HAP-1 (cell line): ENCODE measurements at regions not wholly inside any gene's neighbourhood (a gene's known extent, or its start where the extent isn't known, plus 50 kb on each side); places are given as distances from the start of the nearest gene placed in this dataset.
"Not testable (repeated sequence)": the region's sequence is repeated elsewhere in the genome, so short reads cannot be mapped to it uniquely, and the experiment has no call there.

Experiments used
- DNase-seq, 2 experiments: peaks; one replicate each; pipeline ENCODE4 v3.0.0-alpha.2; 2016 to 2020; ENCODE audit warnings: low spot score in 2 of 2
- H3K27me3 ChIP-seq: fragments of 250-450 bp; sonication (Bioruptor Pico); 2 replicates; pipeline ENCODE4 v1.5.1; 2020; ENCODE audit warnings: low read depth, mild to moderate bottlenecking, moderate library complexity
- H3K36me3 ChIP-seq: fragments of 250-450 bp; sonication (Bioruptor Pico); replicated peaks from 2 replicates; pipeline ENCODE4 v1.5.1; 2020; ENCODE audit warnings: mild to moderate bottlenecking
- H3K4me1 ChIP-seq: fragments of 250-450 bp; sonication (Bioruptor Pico); 2 replicates; pipeline ENCODE4 v1.5.1; 2020; ENCODE audit warnings: mild to moderate bottlenecking
- H3K4me3 ChIP-seq: fragments of 250-450 bp; sonication (Bioruptor Pico); 2 replicates; pipeline ENCODE4 v1.5.1; 2020; ENCODE audit warnings: mild to moderate bottlenecking, moderate library complexity
- H3K9me3 ChIP-seq: fragments of 250-450 bp; sonication (Bioruptor Pico); 2 replicates; pipeline ENCODE4 v1.5.1; 2020; ENCODE audit warnings: mild to moderate bottlenecking, moderate library complexity
- in situ Hi-C: fragments of 300-500 bp; cut with MboI; formaldehyde crosslinking; loops from 3 replicates; pipeline ENCODE4 v1.14.3; 2020; ENCODE audit warnings: low sequenced_read_pairs, inconsistent platforms, mixed read lengths

DNA sequence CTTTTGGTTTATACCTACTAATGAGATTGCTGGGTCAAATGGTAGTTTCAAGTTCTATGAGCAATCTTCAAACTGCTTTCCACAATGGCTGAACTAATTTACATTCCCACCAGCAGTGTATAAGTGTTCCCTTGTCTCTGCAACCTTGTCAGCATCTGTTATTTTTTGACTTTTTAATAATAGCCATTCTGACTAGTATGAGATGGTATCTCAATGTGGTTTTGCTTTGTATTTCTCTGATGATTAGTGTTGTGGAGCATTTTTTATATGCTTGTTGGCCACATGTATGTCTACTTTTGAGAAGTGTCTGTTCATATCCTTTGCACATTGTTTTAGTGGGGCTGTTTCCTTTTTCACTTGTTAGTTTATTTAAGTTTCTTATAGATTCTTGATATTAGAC is 449.3 kb upstream of the ATP11B start:
- DNase-seq, H3K4me1 ChIP-seq, H3K36me3 ChIP-seq, in situ Hi-C loops, H3K27me3 ChIP-seq, H3K4me3 ChIP-seq, H3K9me3 ChIP-seq: not testable (repeated sequence)

DNA sequence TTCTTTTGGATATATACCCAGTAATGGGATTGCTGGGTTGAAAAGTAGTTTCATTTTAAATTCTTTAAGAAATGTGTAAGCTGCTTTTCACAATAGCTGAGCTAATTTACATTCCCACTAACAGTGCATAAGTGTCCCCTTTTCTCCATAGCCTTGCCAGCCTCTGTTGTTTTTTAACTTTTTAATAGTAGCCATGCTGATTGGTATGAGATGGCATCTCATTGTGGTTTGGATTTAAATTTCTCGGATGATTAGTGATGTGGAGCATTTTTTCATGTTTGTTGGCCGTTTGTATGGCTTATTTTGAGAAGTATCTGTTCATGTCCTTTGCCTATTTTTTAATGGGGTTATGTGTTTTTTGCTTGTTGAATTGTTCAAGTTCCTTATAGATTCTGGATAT is 444.3 kb upstream of the ATP11B start:
- Histone ChIP-seq H3K9me3 (no peaks in the 10 kb centered on the region), H3K4me1 (no peaks in the 10 kb centered on the region), H3K4me3 (no peak overlapping the region), H3K36me3 (no peaks in the 10 kb centered on the region), H3K27me3 (no peaks in the 10 kb centered on the region)
- in situ Hi-C loops, result no loop called here
- no peak for DNase-seq

DNA sequence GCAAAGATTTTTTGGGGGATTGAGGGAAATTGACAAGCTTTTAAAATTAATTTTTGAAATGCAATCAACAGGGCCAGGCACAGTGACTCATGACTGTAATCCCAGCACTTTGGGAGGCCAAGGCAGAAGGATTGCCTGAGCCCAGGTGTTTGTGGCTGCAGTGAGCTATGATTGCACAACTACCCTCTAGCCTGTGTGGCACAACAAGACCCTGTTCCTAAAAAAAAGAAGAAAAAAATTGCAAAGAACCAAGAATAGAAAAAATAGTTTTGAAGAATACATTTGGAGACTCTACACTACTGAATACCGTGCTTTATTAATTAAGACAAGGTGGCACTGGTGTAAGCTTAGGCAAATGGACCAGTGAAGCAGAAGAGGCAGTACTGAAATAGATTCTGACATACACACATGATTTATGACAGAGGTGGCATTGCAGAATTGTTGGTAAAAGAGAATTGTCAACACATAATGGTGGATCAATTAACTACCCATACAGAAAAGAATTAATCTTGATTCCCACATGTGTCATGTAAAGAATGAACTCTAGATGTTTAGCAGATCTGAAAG is 443.3 kb upstream of the ATP11B start:
- Histone ChIP-seq H3K36me3 (no peaks in the 10 kb centered on the region), H3K9me3 (no peaks in the 10 kb centered on the region), H3K4me3 (no peak overlapping the region), H3K27me3 (no peaks in the 10 kb centered on the region; the same call in 1 of the 2 replicates), H3K4me1 (no peaks in the 10 kb centered on the region)
- DNase-seq, result no peak
- in situ Hi-C loops, result no loop called here

DNA sequence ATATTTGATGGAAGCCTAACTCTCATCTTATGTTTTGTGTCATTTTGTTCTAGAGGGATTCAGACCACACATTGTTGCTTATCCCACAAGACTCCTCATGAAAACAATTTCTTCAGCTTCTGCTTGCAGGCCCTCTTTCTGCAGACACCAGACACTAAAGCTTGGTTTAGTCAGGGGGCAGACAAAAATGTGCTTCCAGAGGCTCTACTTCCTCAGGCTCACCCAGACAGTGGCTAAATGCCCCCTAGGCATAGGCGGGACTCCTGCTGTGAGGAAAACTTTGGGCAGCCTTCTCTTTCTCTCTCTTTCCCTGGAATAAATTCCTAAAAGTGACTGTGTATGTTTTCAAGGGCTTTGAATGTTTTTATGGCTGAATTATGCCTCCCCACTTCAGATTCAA is 435.4 kb upstream of the ATP11B start:
- DNase-seq, result no peak
- peaks cover 7% of the 10 kb centered on the region; the same call in 1 of the 2 replicates for H3K27me3 ChIP-seq
- H3K9me3 ChIP-seq, result 0 out of 2 replicates have a peak, but pooled peaks cover 2% of the 10 kb centered on the region
- no peaks in the 10 kb centered on the region for H3K4me1 ChIP-seq
- H3K4me3 ChIP-seq, result no peak overlapping the region
- in situ Hi-C loops, result no loop called here
- no peaks in the 10 kb centered on the region for H3K36me3 ChIP-seq

DNA sequence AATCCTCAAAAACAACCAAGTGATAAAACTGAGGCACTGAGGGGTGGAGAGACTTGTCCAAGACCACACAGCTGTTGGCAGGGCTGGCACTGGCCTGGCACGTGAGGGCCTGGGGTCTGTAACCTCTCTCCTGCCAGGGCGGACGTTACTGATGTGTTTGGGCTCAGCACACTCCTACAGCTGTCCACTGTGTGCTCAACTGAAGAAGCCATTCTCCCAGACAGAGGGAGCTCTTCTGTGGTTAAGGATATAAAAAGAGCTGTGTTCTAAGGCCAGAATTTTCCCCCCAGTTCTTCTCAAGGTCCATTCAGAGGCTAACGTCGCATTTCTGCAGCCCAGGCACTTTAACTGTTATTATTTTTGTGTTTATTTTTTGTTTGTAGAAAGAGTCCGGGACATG is 429.0 kb upstream of the ATP11B start:
- DNase-seq, result no peak
- Histone ChIP-seq H3K36me3 (no peaks in the 10 kb centered on the region), H3K9me3 (0 out of 2 replicates have a peak, but pooled peaks cover 2% of the 10 kb centered on the region), H3K27me3 (peaks cover 10% of the 10 kb centered on the region; the same call in 1 of the 2 replicates), H3K4me1 (no peaks in the 10 kb centered on the region), H3K4me3 (no peak overlapping the region)
- in situ Hi-C loops, result no loop called here

DNA sequence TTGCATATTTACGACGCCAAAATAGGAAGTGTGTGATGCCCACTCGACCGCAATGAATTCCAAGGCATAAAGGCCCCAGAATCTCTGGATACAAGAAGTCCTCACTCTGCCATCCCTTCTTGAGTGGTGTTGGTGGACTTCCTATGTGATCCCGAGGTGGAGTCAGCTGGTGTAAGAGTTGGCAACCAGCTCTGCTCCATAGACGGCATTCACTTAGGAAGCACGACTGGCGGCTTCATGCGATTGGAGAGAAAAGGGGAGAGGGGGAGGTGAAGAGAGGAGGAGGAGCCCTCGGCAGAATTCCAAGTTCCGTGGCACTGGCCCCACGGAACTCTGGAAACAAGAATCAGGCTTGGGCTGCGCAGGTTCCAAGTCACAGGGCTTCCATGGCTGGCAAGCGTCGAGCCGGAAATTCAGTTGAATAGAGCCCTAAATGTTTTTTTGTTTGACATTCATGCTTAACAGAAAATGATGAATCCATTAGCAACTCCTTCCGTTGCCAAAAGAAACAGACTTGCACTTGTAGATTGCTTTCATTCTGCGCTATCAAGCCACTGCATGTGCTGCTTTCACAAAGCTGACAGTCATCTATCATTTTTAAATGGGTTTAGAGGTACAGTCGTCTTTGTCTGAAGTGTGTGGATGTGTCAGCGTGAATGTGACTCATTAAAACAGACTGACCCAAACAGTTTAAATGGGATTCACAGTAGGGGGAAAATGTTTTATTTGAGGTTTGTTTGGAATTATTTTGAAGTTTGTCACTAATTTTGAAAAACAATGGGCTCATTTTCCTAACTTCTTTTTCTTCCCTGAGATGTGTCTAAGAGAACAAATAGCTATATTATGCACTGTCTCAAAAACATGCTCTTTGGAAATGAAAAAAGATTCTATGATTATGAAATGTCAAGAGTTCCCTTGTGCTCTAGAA is 428.3 kb upstream of the ATP11B start:
- no peak overlapping the region for H3K4me3 ChIP-seq
- peaks cover 10% of the 10 kb centered on the region; the same call in 1 of the 2 replicates for H3K27me3 ChIP-seq
- no peaks in the 10 kb centered on the region for H3K4me1 ChIP-seq
- H3K9me3 ChIP-seq, result 0 out of 2 replicates have a peak, but pooled peaks cover 2% of the 10 kb centered on the region
- DNase-seq, result peak; percentile 16 to 36
- in situ Hi-C loops, result no loop called here
- no peaks in the 10 kb centered on the region for H3K36me3 ChIP-seq

DNA sequence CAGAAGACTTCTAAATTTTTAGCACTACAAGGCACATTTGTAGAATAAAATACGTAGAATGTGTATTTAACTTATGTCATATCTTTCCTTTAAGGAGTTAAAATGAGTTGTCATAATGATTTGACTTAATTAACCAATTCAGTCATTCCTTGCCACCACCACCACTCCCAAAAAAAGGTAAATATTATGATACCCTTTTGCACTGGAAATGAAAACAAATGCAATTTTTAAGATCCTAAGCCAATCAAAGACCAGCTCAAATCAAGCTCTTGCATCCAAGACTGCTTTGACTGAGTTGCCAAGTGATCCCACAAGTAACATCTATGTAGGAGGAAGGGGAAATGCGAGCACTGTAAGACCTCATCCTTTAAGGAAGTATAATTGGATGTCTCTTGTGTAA is 426.6 kb upstream of the ATP11B start:
- H3K9me3 ChIP-seq, result 0 out of 2 replicates have a peak, but pooled peaks cover 2% of the 10 kb centered on the region
- no peaks in the 10 kb centered on the region for H3K4me1 ChIP-seq
- DNase-seq, result no peak
- H3K4me3 ChIP-seq, result no peak overlapping the region
- in situ Hi-C loops, result no loop called here
- H3K27me3 ChIP-seq, result peaks cover 17% of the 10 kb centered on the region
- H3K36me3 ChIP-seq, result no peaks in the 10 kb centered on the region

DNA sequence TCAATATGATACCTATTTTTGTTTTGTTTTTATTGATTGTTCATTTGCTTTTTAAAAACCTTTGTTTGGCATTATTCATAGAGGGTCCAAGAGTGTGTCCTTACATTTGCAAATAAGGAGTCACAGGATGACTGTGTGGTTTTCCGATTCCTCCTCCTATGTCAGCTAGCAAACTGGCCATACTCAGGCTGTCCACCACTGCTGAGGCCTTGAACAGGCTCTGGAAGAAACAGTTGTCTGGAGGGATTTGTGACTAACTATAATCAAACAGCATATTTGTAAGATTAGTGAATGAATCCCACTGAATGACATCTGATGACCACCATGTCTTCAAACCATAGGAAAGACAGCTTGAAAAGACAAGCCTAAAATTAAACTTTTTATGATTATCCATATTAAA is 423.4 kb upstream of the ATP11B start:
- H3K27me3 ChIP-seq, result peaks cover 19% of the 10 kb centered on the region
- DNase-seq, result no peak
- H3K36me3 ChIP-seq, result no peaks in the 10 kb centered on the region
- H3K4me1 ChIP-seq, result no peaks in the 10 kb centered on the region
- no peak overlapping the region for H3K4me3 ChIP-seq
- in situ Hi-C loops, result no loop called here
- H3K9me3 ChIP-seq, result no peaks in the 10 kb centered on the region

DNA sequence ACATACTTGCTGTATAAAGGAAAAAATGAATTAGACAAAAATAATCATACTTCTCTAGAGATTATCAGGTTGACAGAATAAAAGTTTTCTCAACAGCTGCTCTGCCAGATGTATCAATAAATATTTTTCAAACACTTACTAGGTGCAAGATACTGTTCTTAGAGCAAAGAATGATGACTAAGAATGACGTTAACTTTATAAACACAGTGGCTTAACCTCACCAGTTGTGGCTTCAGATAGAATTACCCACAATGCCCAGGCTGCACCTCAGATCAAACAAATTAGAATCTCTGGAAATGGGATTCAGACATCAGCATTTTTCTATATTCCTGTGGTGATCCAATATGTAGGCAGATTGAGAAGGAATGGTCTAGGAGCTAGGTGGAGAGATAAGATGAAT is 422.4 kb upstream of the ATP11B start:
- Histone ChIP-seq H3K4me3 (no peak overlapping the region), H3K36me3 (no peaks in the 10 kb centered on the region), H3K27me3 (peaks cover 19% of the 10 kb centered on the region), H3K9me3 (no peaks in the 10 kb centered on the region), H3K4me1 (no peaks in the 10 kb centered on the region)
- DNase-seq, result no peak
- in situ Hi-C loops, result no loop called here

DNA sequence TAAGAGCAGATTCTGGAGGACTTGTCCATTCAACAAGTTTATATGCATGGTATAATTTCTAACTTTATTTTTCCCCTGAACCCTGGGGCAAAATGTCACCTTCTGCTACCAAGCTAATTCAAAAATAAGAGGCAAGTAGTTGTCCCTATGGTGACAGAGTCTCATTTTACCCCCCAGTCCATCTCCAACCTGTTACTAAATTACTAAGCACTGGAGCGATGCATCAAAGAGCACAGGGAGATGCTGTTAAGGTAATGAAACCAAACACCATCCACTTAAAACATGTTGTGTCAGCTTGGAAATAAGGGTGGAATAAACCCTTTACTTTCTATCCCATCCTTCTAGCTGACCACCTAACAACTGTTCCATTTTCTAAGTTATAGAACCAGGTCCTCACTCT is 417.4 kb upstream of the ATP11B start:
- no peaks in the 10 kb centered on the region for H3K4me1 ChIP-seq
- in situ Hi-C loops, result no loop called here
- no peaks in the 10 kb centered on the region for H3K9me3 ChIP-seq
- peaks cover 22% of the 10 kb centered on the region for H3K27me3 ChIP-seq
- DNase-seq, result no peak
- no peaks in the 10 kb centered on the region for H3K36me3 ChIP-seq
- H3K4me3 ChIP-seq, result no peak overlapping the region

DNA sequence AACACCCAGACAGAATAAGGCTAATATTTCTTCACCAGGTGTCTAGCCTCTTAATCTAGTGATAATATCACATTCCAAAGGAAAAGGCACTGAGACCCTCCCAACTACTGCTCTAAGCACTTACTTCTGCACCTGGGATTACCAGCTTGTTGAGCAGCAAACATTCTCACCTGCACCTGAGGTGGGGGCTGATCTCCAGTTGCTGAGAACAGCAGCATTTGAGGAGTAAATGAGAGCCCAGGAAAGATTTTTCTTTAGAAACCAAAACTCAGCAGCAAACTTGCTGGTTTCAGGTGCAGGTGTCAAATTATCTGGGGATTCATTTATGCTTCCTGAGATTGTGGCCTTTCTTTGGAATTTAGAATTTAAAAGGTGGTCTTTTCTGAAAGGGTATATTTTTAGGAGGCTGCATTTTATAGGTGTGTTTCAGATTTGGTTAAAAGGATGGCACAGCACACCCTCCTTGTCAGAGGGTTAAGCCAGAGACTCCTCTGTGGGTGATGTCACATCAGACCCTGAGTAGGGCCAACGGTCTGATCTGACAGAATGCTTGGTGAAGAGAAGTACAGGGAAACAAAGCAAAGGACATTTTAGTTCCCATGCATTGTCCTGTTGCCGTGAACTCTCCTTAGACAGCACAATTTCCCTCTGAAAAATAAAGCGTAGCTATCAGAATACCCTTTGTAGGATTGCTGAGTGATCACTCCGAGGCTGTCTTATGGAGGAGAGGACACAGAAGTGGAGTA is 411.0 kb upstream of the ATP11B start:
- no peaks in the 10 kb centered on the region for H3K36me3 ChIP-seq
- peaks cover 9% of the 10 kb centered on the region for H3K27me3 ChIP-seq
- in situ Hi-C loops, result no loop called here
- H3K4me3 ChIP-seq, result no peak overlapping the region
- no peaks in the 10 kb centered on the region for H3K4me1 ChIP-seq
- H3K9me3 ChIP-seq, result no peaks in the 10 kb centered on the region
- DNase-seq, result no peak

DNA sequence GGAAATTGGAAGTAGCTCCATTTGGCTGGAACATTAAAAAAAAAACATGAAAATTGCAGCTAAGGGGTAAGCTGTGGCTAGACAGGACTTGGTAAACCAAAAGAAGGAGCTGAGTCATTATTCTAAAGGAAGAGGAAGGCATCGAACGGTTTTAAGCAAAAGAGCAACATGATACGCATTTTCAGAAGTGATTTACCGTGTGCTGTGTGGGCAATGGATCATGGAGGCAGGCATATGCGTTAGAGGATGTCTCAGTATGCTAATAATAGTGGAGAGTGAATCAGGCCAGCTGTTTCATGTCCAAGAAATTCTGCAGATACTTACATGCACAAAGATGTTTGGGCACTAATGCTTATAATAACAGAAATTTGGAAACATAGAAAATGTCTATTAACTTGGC is 409.1 kb upstream of the ATP11B start:
- no peaks in the 10 kb centered on the region for H3K9me3 ChIP-seq
- no peaks in the 10 kb centered on the region for H3K4me1 ChIP-seq
- no peak for DNase-seq
- H3K4me3 ChIP-seq, result no peak overlapping the region
- peaks cover 6% of the 10 kb centered on the region for H3K27me3 ChIP-seq
- in situ Hi-C loops, result no loop called here
- no peaks in the 10 kb centered on the region for H3K36me3 ChIP-seq

DNA sequence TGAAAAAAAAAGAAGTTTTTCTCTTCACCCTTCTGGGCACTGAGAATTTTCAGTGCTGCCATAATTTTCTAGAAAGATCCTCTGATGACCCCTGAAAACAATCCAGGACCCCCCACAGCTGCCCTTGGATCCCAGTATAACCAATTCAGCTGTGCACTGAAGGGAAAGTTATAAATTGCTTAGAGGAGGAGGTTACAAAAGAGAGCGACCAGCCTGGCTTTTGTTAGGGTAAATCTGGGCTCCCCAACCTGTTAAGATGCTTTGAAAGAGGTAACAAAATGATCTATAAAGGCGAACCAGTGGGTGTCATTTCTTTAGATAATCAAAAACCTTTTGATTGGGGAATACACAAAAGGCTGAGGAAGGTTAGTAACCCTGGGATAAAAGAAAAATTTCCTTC is 407.9 kb upstream of the ATP11B start:
- no peaks in the 10 kb centered on the region for H3K36me3 ChIP-seq
- peaks cover 4% of the 10 kb centered on the region for H3K27me3 ChIP-seq
- DNase-seq, result no peak
- no peaks in the 10 kb centered on the region for H3K9me3 ChIP-seq
- no peaks in the 10 kb centered on the region for H3K4me1 ChIP-seq
- H3K4me3 ChIP-seq, result no peak overlapping the region
- in situ Hi-C loops, result no loop called here

DNA sequence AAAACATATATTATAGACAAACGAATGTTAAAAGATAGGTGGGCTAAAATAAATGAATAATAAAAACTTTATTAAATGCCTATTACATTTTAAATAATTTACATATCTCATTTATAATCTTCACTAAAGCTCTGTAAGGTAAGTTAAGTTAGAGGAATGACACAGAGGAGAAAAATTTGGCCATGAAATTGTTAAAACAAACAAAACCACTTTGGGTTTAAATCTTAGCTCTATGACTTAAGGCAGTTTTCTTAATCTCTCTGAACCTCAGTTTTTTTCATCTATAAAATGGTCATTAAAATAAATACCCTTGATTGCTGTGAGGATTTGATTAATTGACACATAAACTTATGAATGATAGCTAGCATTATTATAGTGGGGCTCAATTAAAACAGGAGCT is 404.8 kb upstream of the ATP11B start:
- peaks cover 16% of the 10 kb centered on the region for H3K27me3 ChIP-seq
- no peaks in the 10 kb centered on the region for H3K36me3 ChIP-seq
- in situ Hi-C loops, result no loop called here
- no peak for DNase-seq
- H3K4me3 ChIP-seq, result no peak overlapping the region
- H3K9me3 ChIP-seq, result no peaks in the 10 kb centered on the region
- H3K4me1 ChIP-seq, result no peaks in the 10 kb centered on the region
